Upper lobe of right lung (tissue), 1 donor: ENCODE measurements at regions not wholly inside any gene's neighbourhood (a gene's known extent, or its start where the extent isn't known, plus 50 kb on each side); places are given as distances from the start of the nearest gene placed in this dataset.

Experiments
- ATAC-seq: fragments of 200-7000 bp; cut with Tn5 transposase; one replicate; pipeline ENCODE4 v1.9.1; 2020; ENCODE audit warnings: mild to moderate bottlenecking, moderate library complexity
- DNase-seq: peaks from one replicate; pipeline ENCODE4 v3.0.0-alpha.2; 2020
- H3K27ac ChIP-seq: fragments of 200-600 bp; one replicate; pipeline ENCODE4 v1.8.0; 2022
- H3K27me3 ChIP-seq: fragments of 200-600 bp; one replicate; pipeline ENCODE4 v1.8.0; 2022; ENCODE audit warnings: mild to moderate bottlenecking
- H3K36me3 ChIP-seq: fragments of 200-600 bp; one replicate; pipeline ENCODE4 v1.8.0; 2022
- H3K4me1 ChIP-seq: fragments of 200-600 bp; one replicate; pipeline ENCODE4 v1.8.0; 2022
- H3K4me3 ChIP-seq: fragments of 200-600 bp; one replicate; pipeline ENCODE4 v1.8.0; 2022; ENCODE audit warnings: mild to moderate bottlenecking
- H3K9me3 ChIP-seq: fragments of 200-600 bp; one replicate; pipeline ENCODE4 v1.8.0; 2022
- CTCF ChIP-seq: fragments of 200-600 bp; IDR thresholded peaks from one replicate; pipeline ENCODE4 v1.8.0; 2022; ENCODE audit warnings: antibody characterized with exemption
- intact Hi-C: fragments of 100-400 bp; cut with DNase I; formaldehyde crosslinking; loops from one replicate; pipeline ENCODE4 v1.11.0; 2022
- donor health status: DM: no; HTN: yes; CAD: no; lungs with severe emphysema.

GRCh38 chr16:5505091-5505887 lies 407.7 kb upstream of the EEF2KMT start:
- intact Hi-C loops = no loop called here
- ATAC-seq = no peak
- no peaks in the 10 kb centered on the region for H3K36me3 ChIP-seq
- H3K4me3 ChIP-seq = no peak overlapping the region
- no peak for TF ChIP-seq CTCF
- H3K27ac ChIP-seq = no peak overlapping the region
- no peak for DNase-seq
- no peaks in the 10 kb centered on the region for H3K9me3 ChIP-seq
- no peaks in the 10 kb centered on the region for H3K27me3 ChIP-seq
- no peaks in the 10 kb centered on the region for H3K4me1 ChIP-seq

DNA sequence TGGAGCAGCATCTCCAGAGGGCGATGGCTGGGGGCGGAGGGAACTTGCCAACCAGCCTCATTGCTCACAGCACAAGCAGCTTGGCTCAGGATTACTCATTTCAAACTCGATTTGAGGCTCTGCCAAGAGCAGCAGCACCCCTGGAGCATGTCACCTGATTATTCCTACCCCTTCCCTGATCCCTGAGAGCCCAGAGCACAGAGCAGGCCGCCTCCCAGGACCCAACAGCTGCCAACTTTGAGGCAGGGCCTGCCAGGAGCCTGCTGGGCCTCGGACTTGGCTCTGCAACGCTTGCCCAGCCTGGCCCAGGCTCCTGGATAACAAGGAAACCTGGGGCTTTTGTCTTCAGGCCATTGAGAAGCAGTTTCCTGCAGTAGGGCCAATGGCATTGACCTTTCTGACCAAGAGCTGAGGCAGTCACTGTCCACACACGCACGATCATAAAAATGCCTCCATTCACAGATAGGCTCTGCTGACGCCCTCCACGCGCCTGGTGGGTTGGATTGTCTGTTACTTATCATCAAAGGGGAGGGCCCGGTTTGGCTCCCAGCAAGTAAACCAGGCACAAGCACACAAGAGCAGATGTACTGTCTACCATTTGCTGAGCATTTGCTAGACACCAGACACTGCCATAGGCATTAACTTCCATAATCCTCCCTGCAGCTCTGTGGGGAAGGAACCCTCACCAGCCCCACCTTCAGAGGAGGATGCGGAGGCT lies 406.6 kb upstream of the EEF2KMT start:
- TF ChIP-seq CTCF = no peak
- Histone ChIP-seq H3K9me3 (no peaks in the 10 kb centered on the region), H3K27ac (no peak overlapping the region), H3K36me3 (no peaks in the 10 kb centered on the region), H3K27me3 (no peaks in the 10 kb centered on the region), H3K4me1 (no peaks in the 10 kb centered on the region), H3K4me3 (no peak overlapping the region)
- intact Hi-C loops = no loop called here
- peak; percentile 46 for ATAC-seq
- DNase-seq = no peak

GRCh38 chr16:5502944-5503343 lies 405.3 kb upstream of the EEF2KMT start:
- Histone ChIP-seq H3K9me3 (no peaks in the 10 kb centered on the region), H3K4me3 (no peak overlapping the region), H3K27ac (no peak overlapping the region), H3K36me3 (no peaks in the 10 kb centered on the region), H3K4me1 (no peaks in the 10 kb centered on the region), H3K27me3 (no peaks in the 10 kb centered on the region)
- intact Hi-C loops = no loop called here
- ATAC-seq = no peak
- DNase-seq = no peak
- TF ChIP-seq CTCF = no peak

DNA sequence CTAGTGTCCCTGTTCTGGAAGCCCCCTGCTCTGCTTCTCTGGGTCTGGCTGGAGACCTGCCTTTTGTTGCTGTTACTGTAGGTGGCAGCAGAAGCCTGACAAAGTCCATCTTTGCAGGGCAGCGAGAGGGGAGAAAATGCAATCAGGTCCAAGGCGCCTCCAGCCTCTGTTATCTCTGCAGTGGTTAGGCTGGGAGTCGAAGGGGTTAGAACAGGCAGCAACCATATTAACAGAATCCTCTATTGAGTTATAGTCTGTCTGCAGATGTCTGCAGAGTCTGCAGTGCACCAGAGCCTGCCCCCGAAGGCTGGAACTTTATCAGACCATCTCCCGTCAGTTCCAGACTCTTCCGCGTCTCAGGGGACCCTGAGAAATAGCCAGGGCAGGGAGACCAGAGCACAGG lies 404.9 kb upstream of the EEF2KMT start:
- Histone ChIP-seq H3K27me3 (no peaks in the 10 kb centered on the region), H3K9me3 (no peaks in the 10 kb centered on the region), H3K36me3 (no peaks in the 10 kb centered on the region), H3K4me1 (no peaks in the 10 kb centered on the region), H3K4me3 (no peak overlapping the region), H3K27ac (no peak overlapping the region)
- no peak for TF ChIP-seq CTCF
- intact Hi-C loops = no loop called here
- ATAC-seq = peak; percentile 13
- DNase-seq = no peak

DNA sequence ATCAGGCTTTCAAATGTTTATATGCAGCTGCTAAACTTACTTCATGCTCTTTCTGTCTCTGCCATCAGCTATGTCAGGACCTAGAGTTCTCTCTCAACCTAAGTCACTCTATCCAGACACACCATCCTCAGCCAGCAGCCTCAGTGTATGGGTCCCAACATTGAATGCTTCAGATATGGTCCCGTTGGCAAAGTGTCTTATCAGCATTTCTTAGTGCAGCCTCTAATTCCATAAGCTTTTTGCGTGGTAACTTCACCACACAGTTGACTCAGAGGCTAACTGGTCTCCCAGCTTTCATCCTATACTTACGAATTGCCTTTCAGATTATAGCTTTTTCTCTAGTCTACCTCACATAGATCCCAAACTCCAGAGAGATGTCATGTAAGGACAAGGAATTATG lies 402.9 kb upstream of the EEF2KMT start:
- H3K4me1 ChIP-seq = no peaks in the 10 kb centered on the region
- no peak overlapping the region for H3K4me3 ChIP-seq
- DNase-seq (no peak), ATAC-seq (no peak)
- no peak for TF ChIP-seq CTCF
- no peaks in the 10 kb centered on the region for H3K36me3 ChIP-seq
- H3K27ac ChIP-seq = no peak overlapping the region
- H3K27me3 ChIP-seq = no peaks in the 10 kb centered on the region
- intact Hi-C loops = no loop called here
- no peaks in the 10 kb centered on the region for H3K9me3 ChIP-seq
